HG03457 (cell line): ENCODE measurements at regions not wholly inside any gene's neighbourhood (a gene's known extent, or its start where the extent isn't known, plus 50 kb on each side); places are given as distances from the start of the nearest gene placed in this dataset.
"Not testable (repeated sequence)": the region's sequence is repeated elsewhere in the genome, so short reads cannot be mapped to it uniquely, and the experiment has no call there.

Experiments
- ATAC-seq: cut with Tn5 transposase; IDR thresholded peaks from one replicate; pipeline ENCODE4 v1.9.1; 2021; ENCODE audit warnings: moderate number of reproducible peaks; ENCODE audit not compliant: unreplicated experiment

DNA sequence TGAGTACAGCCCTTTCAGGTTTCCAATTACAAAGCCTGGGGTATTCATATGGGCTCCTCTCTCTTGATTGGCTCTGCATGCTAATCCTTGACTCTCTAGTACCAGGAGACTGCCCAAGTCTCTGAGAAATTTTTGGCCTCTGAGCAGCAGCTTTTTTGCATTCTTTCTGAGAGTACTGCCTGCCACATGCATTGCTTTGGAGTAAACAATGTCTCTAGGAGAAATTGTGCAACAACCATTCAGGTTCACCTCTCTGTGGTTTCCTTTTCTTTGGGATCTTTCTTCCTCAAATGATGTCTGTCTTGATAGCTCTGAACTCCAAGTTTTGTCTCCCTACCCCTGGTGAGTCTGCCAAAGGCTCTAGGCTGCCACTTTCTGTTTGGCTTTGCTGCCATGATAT is 115.8 kb upstream of the SETBP1 start:
- ATAC-seq = no peak

- ATAC-seq = no peak
Observed at GRCh38 chr18:44568342-44568741, 112.3 kb upstream of the SETBP1 start.

DNA sequence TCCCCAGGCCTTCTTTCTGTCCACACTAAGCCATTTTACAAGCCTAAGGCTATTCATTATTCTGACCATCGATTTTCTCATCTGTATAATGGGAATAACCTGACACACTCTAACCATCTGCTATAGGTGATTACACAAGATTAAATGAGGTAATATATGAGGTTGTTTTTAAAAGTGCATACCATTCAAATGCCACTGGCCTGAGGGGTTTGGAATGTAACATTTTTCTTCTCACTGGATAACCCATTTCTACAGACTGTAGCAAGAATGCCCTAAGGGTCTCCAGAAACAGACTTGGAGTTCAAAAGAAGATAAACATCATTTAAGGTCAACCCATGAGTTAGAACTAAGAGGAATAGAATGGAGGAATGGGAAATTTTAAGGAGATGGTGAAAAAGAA is 111.7 kb upstream of the SETBP1 start:
- ATAC-seq = no peak

GRCh38 chr18:44569391-44570055 is 111.2 kb upstream of the SETBP1 start:
- ATAC-seq = no peak

- ATAC-seq = no peak
Observed at GRCh38 chr18:44579028-44579702, 101.5 kb upstream of the SETBP1 start.

DNA sequence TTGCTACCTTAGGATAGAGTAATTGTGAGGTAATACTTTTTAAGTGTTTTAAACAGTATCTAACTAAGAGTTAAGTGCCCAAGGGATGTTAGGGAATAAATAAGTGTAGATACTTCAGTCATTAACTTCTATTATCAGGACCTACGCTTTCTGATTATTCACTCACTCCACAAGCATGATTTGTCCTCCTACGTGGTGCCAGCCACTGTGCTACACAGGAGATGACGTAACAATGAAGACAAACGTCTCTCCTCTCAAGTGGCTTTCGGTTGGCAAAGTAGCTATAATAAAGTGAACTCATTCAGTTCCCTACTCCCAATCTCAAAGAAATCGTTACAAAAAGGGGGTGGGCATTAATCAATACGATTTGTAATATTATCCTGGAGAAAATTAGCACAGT is 100.9 kb upstream of the SETBP1 start:
- no peak for ATAC-seq

- ATAC-seq = no peak
Observed at GRCh38 chr18:44580159-44580558, 100.5 kb upstream of the SETBP1 start.

GRCh38 chr18:44580782-44581181 is 99.9 kb upstream of the SETBP1 start:
- not testable (repeated sequence) for ATAC-seq

DNA sequence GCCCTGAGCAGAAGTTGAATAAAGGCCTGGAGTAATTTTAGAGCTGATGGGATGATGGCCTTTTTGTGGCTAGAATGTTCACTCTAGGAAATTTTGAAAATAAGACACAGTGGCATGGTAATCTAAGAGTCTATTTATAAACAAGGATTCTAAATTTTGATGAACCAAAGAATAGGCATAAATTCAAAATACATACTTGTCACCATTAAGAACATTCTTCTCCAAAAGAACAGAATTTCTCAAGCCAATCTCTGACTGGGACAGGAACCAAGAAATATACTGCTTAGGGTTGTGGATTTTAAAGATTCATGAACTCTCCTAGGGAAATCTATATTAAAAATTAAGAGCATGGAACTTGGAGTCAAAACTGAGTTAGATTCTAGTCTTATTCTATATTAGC is 98.2 kb upstream of the SETBP1 start:
- no peak for ATAC-seq

DNA sequence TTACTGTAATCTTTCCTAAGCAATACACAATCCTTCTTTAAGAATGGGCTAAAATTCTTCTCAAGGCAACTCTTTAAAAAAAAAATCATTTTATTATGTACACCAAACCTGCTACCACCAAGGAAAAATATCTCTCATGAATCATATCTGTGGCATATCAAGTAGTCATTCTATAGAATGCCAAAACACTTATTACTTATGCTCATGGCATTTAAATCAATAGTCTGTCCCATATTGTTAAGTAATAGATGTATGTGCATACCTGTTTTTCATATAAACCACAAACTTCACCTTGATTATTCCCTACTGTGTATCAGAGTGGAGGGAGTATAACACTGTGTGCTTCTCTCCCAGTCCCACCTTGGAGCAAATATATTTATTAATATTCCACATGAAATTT is 95.8 kb upstream of the SETBP1 start:
- no peak for ATAC-seq

- no peak for ATAC-seq
Observed at GRCh38 chr18:44586782-44587524, 93.7 kb upstream of the SETBP1 start.

DNA sequence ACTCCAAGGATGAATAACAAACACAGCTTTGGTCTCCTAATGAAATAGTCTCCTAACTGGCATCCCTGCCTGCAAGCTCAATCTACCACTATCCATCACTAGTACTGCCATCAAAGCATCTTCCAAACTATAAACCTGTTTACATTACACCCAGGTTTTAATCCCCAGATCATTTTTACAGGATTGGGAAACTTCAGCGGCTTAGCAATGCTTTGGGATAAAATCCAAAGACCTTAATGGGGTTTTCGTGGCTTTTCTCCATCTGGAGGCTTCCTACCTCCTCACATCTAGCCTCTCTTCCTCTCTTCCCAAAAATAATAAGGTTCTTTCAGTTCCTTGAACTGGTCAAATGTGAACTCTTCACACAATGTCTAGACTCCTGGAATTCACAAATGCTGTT is 92.2 kb upstream of the SETBP1 start:
- no peak for ATAC-seq

- no peak for ATAC-seq
Observed at GRCh38 chr18:44589693-44590355, 90.9 kb upstream of the SETBP1 start.

DNA sequence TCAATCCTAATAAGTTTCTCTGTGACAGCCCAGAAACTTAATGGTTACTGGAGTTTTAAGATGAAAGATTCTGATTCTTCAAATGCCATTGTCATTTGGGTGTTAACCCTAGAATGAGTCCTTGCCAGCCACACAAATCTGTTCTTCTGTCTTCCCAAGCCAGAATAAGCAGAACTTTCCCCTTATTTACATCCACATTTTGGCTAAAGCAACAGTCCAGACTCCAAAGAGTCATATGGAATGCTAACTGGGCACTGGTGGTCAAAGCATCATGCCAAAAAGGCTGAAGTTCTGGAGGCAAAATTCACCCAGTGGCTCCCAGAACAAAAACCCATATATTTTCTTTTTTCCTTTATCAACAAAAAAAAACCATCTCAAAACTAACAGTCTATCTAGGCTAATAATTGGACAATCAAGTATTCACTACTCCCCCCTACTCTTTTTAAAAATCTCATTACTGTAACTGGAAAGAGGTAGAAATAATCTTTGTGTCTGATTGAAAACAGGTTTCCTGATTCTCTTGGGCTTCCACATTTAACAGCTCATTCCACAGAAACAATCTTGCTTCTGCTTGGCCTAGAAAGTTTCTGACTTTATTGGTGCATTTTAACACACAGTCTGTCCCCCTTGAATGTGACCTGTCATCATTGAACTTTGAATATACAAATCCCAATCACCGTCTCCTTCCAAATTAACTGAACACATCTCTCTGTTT is 89.6 kb upstream of the SETBP1 start:
- ATAC-seq = no peak

GRCh38 chr18:44592639-44593038 is 88.0 kb upstream of the SETBP1 start:
- ATAC-seq = no peak

DNA sequence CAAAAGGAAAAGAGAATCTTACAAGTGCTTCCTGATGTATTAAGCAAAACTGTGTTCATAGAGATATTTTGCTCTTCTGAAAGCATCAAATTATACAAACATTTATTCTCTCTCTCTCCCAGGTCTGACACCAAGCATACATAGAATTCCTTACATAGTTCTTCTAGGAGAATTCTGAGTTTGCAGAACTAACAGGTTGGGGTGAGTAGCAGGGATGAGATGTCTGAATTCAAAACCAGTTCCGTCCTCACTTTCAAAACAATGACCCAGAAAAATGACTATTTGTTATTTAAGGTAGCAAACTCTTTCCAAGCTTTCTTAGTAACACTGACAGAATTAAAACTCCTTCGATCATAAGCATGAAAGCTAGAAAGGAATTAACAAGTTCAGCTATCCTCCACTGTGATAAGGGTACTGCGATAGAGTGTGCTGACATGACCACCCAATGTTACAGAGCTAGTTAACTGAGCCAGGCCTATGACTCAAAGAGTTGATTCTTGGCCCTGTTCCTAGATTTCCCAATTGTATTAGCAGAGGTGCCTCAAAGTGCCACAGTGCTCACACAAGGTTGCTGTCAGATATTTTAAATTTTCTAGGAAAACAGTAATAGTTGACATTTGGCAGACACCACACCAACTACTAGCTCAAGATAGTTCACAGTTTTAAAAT is 85.8 kb upstream of the SETBP1 start:
- no peak for ATAC-seq

DNA sequence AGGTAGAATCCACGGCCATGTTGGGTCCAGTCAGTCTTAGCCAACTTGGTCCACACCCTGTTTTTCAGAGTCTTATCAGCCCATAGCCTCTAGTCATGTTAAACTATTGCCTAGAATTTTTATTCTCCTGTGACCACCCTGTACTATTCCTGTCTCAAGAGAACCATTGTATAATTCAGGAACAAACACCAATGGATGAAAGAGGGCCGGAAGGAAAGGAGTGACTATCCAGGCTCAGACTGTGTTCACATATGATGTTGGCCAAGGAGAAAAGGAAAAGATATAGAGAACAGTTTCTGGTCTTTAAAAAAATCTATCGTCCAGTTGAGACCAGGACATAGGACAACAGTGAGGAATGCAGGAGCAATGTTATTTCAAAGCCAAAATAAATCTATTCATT is 82.9 kb upstream of the SETBP1 start:
- ATAC-seq = no peak

- ATAC-seq = no peak
Observed at GRCh38 chr18:44598514-44598913, 82.2 kb upstream of the SETBP1 start.

DNA sequence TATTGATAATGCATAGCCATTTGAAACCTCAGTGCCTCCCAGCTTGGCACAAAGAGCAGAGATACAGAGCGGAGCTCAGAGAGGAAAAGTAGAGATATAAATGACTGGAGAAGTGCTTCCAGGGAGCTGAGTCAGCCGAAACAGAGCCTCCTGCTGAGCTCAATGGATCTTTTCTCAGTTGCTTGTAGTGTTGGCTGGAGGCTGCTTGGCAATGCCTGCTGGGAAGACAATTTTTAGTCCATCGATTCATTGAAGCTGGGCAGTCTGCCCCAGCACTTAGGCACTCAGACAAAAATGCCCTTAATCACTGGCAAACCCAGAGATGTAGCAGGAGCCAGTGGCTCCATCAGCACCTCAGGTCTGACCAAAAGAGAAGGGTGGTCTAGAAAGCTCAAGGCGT is 81.3 kb upstream of the SETBP1 start:
- no peak for ATAC-seq

- ATAC-seq = no peak
Observed at GRCh38 chr18:44601447-44601846, 79.2 kb upstream of the SETBP1 start.
